SKM-1 (cell line): ENCODE measurements at regions not wholly inside any gene's neighbourhood (a gene's known extent, or its start where the extent isn't known, plus 50 kb on each side); places are given as distances from the start of the nearest gene placed in this dataset.
"Not testable (repeated sequence)": the region's sequence is repeated elsewhere in the genome, so short reads cannot be mapped to it uniquely, and the experiment has no call there.

Experiments
- DNase-seq: peaks from one replicate; lab custom pipeline; 2025; ENCODE audit not compliant: unreplicated experiment; lab: John Stamatoyannopoulos, UW

- DNase-seq, result no peak
Observed at GRCh38 chr3:125645616-125646015, 50.3 kb upstream of the OSBPL11 start.

DNA sequence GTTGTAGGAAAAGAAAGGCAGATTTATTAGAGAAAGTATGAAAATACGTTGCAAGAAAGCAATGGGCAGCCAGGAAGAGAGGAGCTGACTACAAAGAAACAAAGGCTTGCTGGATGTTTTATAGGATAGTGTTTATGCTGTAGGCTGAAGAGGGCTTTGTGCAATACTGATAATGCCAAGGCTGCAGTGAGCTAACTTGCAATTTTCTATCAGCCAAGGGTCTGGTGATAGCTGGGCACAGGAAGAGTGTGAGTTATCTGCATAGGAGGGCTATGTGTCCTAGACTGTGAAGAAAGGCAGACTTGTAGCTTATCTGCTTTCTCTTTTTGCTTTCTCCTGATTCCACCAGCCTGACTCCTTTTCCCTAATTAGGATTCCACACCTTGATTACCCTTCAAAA lies 51.3 kb upstream of the OSBPL11 start:
- DNase-seq, result no peak

DNA sequence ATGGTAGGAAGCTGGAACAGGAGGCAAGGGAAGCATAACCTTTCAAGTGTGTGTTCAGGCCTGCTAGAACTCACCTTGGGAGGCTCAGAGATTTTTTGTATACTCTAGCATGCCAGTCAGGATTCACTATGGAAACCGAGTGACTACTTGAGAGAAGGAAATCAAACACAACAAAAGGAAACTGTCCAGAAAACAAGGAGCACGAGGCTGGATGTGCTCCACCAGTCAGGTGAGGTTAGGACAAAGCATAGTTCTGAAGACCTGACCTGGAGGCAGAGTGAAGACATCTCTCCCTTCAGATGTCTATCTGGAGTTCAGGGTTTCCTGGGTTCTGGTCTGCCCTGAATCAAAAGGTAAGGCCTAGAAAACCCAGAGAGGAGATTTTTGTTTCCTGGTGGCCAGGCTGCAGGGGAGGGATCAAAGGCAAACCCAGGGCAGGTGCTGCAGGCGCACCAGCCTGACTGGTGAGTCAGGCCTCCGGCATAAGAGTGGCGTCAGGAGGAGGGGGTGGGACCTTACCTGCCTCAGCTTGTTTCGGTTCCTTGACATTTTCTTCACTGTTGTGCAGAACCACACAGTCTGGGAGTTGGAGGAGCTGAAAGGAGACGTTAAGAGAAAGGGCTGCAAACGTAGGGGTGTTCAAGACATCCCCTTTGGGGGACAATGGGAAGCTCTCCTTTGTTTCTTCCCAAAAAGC lies 52.2 kb upstream of the OSBPL11 start:
- no peak for DNase-seq

DNA sequence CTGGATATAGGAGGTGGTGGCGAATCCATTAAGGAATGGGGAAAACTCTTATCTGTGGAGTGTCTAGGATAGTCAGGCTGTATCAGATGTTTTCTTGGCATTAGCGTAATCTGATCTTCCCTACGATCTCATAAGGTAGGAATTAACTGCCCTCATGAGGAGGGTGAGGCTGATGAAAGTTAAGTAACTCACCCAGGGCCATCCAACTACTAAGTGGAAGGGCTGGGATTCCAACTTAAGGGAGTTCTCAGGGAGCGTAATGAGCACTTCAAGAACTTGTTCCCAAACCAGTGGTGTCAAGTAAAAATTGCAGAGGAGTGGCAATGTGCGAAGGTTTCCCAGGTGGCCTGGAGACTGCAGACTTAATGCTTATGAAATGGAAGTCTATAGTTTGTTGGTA lies 55.9 kb upstream of the OSBPL11 start:
- DNase-seq, result no peak

- DNase-seq, result no peak
Observed at GRCh38 chr3:125652349-125652748, 57.1 kb upstream of the OSBPL11 start.

DNA sequence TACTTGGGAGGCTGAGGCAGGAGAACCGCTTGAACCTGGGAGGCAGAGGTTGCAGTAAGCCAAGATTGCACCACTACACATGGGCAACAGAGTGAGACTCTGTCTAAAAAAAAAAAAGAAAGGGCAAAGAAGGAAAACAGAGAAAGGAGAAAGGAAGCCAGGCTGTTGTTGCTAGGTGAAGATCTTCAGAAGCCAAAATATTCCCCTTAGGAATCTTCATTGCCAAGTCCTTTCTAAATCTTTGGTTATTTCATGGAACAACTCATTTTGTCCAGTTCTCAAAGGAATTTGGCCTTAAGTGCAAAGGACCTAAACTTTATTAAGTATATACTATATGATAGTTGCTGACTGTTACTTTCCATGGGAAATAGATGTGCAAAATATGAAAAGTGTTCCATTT lies 59.2 kb upstream of the OSBPL11 start:
- DNase-seq, result no peak

DNA sequence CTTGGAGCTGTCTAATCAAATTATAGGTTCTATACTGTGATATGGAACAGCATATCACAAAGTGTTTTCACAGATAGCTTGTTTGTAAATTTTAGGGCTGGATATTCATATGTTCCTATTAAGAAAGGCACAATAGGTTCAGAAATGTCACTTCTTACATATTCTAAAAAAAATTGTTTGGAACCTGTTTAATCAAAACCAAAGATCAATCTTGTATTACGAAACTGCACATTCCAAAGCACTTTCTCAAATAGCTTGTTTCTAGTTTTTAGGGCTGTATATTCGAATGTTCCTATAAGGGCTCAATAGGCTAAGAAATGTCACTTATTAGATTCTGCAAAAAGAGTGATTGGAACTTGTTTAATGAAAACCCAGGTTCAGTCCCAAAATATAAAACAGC lies 67.4 kb upstream of the OSBPL11 start:
- no peak for DNase-seq

GRCh38 chr3:125670352-125670751 lies 75.1 kb upstream of the OSBPL11 start:
- DNase-seq, result no peak

DNA sequence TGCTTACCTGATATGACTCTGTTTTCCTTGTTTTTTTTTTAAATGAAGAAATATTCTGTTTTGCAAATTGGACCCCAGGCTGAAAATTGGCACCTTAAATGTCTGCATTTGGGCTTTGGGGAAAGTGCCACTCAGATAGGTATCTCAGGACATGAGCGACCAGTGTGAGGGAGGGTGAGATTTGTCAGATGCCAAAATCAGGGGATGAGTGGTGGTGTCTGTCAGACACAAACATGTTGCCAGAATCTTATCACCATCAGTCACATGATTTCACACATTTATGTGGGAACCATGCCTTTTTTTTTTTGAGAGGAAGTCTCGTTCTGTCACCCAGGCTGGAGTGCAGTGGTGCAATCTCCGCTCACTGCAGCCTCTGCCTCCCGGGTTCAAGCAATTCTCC lies 75.6 kb upstream of the OSBPL11 start:
- no peak for DNase-seq

- DNase-seq, result no peak
Observed at GRCh38 chr3:125671461-125672243, 76.4 kb upstream of the OSBPL11 start.

GRCh38 chr3:125675791-125676190 lies 80.5 kb upstream of the OSBPL11 start:
- no peak for DNase-seq

DNA sequence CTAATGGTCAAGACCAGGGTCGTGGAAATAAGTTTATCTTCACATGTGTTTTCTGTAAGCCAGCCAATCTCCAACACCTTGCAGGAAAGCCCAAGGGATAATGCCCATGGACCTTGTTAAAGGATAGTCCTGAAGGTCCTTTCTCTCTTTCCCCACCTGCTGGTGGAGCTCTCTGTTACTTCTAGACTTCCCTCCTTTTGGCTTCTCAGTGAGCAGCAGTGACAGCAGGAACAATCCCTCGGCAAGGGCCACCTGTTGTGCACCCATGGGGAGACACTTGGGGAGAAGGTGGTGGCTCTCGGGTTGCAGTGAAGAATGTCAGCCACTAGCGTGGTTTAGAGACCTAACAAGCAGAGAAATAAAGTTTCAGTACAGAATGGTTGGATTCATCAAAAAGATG lies 84.0 kb upstream of the OSBPL11 start:
- DNase-seq, result no peak

- no peak for DNase-seq
Observed at GRCh38 chr3:125681146-125681545, 85.8 kb upstream of the OSBPL11 start.

DNA sequence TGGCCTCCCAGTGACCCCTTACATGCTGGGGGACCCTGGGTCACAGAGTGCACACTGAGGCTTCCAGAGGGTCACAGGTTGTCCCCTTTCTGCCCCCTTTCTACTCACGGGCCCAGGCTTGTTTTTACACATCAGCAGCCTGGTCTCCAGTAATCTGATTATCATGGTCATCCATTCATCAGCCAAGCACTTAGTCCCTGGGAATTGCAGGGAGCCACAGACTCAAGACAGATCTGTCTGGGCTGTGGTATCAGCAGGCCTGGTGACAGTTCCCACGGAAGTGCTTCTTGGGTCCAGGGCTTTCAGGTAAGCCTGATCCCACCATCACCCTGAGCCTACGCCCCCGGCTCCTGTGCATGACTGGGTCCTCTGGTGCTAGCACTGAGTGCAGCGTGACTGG lies 86.6 kb upstream of the OSBPL11 start:
- not testable (repeated sequence) for DNase-seq

- not testable (repeated sequence) for DNase-seq
Observed at GRCh38 chr3:125682610-125683009, 87.3 kb upstream of the OSBPL11 start.

GRCh38 chr3:125683067-125683829 lies 88.0 kb upstream of the OSBPL11 start:
- DNase-seq, result no peak

GRCh38 chr3:125684199-125684598 lies 88.9 kb upstream of the OSBPL11 start:
- DNase-seq, result no peak

DNA sequence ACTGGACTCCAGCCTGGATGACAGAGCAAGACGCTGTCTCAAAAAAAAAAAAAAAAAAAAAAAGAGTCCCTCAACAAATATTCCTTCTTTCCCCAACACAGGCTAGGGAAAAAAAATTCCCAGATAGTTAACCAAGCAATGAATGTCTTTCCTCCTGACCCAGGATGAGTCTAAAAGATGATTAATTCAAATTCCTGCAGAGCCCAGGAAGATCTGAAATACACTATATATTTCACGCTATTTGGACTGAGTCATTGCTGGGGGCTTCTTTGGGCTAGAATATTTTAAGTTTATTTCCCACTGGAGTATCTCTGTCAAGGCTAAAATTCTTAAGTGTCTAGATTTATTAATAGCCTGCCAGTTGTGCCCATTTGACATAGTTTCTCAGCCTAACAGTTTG lies 90.4 kb upstream of the OSBPL11 start:
- DNase-seq, result not testable (repeated sequence)

- no peak for DNase-seq
Observed at GRCh38 chr3:125692361-125692760, 97.1 kb upstream of the OSBPL11 start.

- DNase-seq, result no peak
Observed at GRCh38 chr3:125693887-125694286, 98.6 kb upstream of the OSBPL11 start.

DNA sequence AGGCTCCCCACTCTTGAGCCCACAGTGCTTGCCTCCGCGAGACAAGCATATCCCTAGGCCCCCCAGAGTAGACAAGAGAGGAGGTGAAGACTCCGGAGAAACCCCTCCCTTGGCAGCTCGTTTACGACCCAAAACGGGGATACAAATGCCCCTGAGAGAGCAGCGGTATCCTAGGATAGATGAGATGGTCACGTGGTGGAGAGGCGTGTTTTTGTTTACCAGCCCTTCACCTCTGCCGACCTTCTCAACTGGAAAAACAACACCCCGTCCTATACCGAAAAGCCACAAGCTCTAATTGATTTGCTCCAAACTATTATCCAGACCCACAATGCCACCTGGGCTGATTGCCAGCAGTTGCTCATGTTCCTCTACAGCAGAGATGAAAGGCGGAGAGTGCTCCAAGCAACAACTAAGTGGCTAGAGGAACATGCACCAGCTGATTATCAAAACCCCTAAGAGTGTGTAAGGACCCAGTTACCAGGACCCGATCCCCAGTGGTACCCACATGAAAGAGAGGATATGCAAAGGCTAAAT lies 99.5 kb upstream of the OSBPL11 start:
- DNase-seq, result no peak

DNA sequence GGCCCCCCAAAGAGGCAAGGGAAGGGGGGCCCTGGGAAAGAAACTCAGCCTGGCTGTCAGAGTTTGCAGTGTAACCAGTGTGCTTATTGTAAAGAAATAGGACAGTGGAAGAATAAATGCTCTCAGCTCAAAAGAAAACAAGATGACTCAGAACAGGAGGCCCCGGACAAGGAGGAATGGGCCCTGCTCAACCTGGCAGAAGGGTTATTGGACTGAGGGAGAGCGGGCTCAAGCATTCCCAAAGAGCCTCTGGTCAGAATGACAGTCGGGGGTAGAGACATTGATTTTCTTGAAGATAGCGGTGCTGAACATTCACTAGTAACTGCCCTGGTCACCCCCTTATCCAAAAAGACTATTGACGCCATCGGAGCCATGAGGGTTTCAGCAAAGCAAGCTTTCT lies 100.4 kb upstream of the OSBPL11 start:
- DNase-seq, result no peak
